BE2C (cell line): ENCODE measurements at regions not wholly inside any gene's neighbourhood (a gene's known extent, or its start where the extent isn't known, plus 50 kb on each side); places are given as distances from the start of the nearest gene placed in this dataset.

Source experiments
- DNase-seq: peaks from one replicate; pipeline ENCODE4 v3.0.0-alpha.2; 2020
- H3K27me3 ChIP-seq: fragments of 250-450 bp; sonication (Bioruptor Pico); 2 replicates; pipeline ENCODE4 v1.5.1; 2020; ENCODE audit warnings: mild to moderate bottlenecking
- H3K36me3 ChIP-seq: fragments of 250-450 bp; sonication (Bioruptor Pico); 2 replicates; pipeline ENCODE4 v1.5.1; 2020; ENCODE audit warnings: mild to moderate bottlenecking
- H3K4me1 ChIP-seq: fragments of 250-450 bp; sonication (Bioruptor Pico); 2 replicates; pipeline ENCODE4 v1.5.1; 2020
- H3K4me3 ChIP-seq: 2 replicates; pipeline ENCODE4 v1.5.1; 2011; ENCODE audit warnings: low read depth, low read length
- H3K9me3 ChIP-seq: fragments of 250-450 bp; sonication (Bioruptor Pico); 2 replicates; pipeline ENCODE4 v1.5.1; 2020
- CTCF ChIP-seq: IDR thresholded peaks from 2 replicates; pipeline ENCODE4 v1.5.1; 2012; ENCODE audit warnings: mild to moderate bottlenecking, low read depth, low read length

GRCh38 chr15:58348095-58348812, 83.5 kb upstream of the LIPC start:
- no peaks in the 10 kb centered on the region for H3K9me3 ChIP-seq
- no peaks in the 10 kb centered on the region for H3K27me3 ChIP-seq
- H3K36me3 ChIP-seq: no peaks in the 10 kb centered on the region
- no peak overlapping the region for H3K4me3 ChIP-seq
- DNase-seq: no peak
- TF ChIP-seq CTCF: no peak
- H3K4me1 ChIP-seq: no peaks in the 10 kb centered on the region

GRCh38 chr15:58352026-58352929, 79.5 kb upstream of the LIPC start:
- Histone ChIP-seq H3K9me3 (no peaks in the 10 kb centered on the region), H3K4me1 (no peaks in the 10 kb centered on the region), H3K36me3 (no peaks in the 10 kb centered on the region), H3K4me3 (no peak overlapping the region), H3K27me3 (no peaks in the 10 kb centered on the region)
- no peak for DNase-seq
- no peak for TF ChIP-seq CTCF

- Histone ChIP-seq H3K4me3 (no peak overlapping the region), H3K27me3 (no peaks in the 10 kb centered on the region), H3K9me3 (no peaks in the 10 kb centered on the region), H3K36me3 (no peaks in the 10 kb centered on the region), H3K4me1 (no peaks in the 10 kb centered on the region; the same call in 1 of the 2 replicates)
- no peak for TF ChIP-seq CTCF
- no peak for DNase-seq
Measured at GRCh38 chr15:58355382-58355971, 76.3 kb upstream of the LIPC start.

- Histone ChIP-seq H3K27me3 (no peaks in the 10 kb centered on the region), H3K4me3 (no peak overlapping the region), H3K4me1 (no peaks in the 10 kb centered on the region; the same call in 1 of the 2 replicates), H3K36me3 (no peaks in the 10 kb centered on the region), H3K9me3 (no peaks in the 10 kb centered on the region)
- TF ChIP-seq CTCF: no peak
- DNase-seq: no peak
Measured at GRCh38 chr15:58355973-58356372, 75.8 kb upstream of the LIPC start.

GRCh38 chr15:58357529-58358476, 74.0 kb upstream of the LIPC start:
- no peak for TF ChIP-seq CTCF
- H3K27me3 ChIP-seq: no peaks in the 10 kb centered on the region
- no peaks in the 10 kb centered on the region for H3K36me3 ChIP-seq
- no peak overlapping the region for H3K4me3 ChIP-seq
- no peaks in the 10 kb centered on the region; the same call in 1 of the 2 replicates for H3K4me1 ChIP-seq
- no peaks in the 10 kb centered on the region for H3K9me3 ChIP-seq
- no peak for DNase-seq
